ENCODE measurements at regions not wholly inside any gene's neighbourhood (a gene's known extent, or its start where the extent isn't known, plus 50 kb on each side); places are given as distances from the start of the nearest gene placed in this dataset.

DNA sequence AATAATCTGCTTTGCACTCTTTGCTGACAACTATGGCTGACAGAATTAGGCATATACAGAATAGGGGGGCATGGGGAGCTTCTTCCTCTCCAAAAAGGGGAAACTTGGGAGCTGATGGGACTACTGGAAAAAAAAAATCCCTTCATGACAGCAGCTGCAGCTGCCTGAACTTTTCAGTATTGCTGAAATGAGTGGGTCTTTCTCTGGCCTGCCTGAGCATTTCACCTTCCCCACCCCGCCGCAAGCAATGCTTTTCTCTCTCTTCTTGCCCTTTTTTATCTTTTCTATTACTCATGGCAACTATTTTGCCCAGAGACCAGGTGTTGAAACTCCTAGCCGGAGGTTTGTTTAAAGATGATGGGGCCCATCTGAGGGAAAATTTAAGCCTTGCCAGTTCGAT is 244.9 kb downstream of the SEMA3D start:
- Histone ChIP-seq H4K20me1 (ENCODE audit: insufficient read depth, low read length) (no peaks in the 10 kb centered on the region), H3K36me3 (ENCODE audit: insufficient read depth, low read length) (no peaks in the 10 kb centered on the region), H3K27ac (ENCODE audit: low read depth, low read length) (no peak overlapping the region), H3K4me3 (ENCODE audit: insufficient read depth, low read length) (no peak overlapping the region), H3K27me3 (ENCODE audit: insufficient read depth, low read length) (no peaks in the 10 kb centered on the region), H3K79me2 (ENCODE audit: insufficient read depth, low read length) (no peaks in the 10 kb centered on the region), H3K4me1 (ENCODE audit: insufficient read depth, low read length) (no peaks in the 10 kb centered on the region), H2AFZ (ENCODE audit: low read length) (no peak overlapping the region), H3K9me3 (ENCODE audit: low read depth, low read length) (no peaks in the 10 kb centered on the region), H3K4me2 (ENCODE audit: insufficient read depth, low read length) (no peak overlapping the region)
- TF ChIP-seq, protein P1, sequence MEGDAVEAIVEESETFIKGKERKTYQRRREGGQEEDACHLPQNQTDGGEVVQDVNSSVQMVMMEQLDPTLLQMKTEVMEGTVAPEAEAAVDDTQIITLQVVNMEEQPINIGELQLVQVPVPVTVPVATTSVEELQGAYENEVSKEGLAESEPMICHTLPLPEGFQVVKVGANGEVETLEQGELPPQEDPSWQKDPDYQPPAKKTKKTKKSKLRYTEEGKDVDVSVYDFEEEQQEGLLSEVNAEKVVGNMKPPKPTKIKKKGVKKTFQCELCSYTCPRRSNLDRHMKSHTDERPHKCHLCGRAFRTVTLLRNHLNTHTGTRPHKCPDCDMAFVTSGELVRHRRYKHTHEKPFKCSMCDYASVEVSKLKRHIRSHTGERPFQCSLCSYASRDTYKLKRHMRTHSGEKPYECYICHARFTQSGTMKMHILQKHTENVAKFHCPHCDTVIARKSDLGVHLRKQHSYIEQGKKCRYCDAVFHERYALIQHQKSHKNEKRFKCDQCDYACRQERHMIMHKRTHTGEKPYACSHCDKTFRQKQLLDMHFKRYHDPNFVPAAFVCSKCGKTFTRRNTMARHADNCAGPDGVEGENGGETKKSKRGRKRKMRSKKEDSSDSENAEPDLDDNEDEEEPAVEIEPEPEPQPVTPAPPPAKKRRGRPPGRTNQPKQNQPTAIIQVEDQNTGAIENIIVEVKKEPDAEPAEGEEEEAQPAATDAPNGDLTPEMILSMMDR (IDR thresholded peaks at IDR 0.05; ENCODE audit: extremely low read depth, low read depth, low read length), result no peak
- DNase-seq (ENCODE audit: insufficient read length, low spot score, missing footprints), result no peak

DNA sequence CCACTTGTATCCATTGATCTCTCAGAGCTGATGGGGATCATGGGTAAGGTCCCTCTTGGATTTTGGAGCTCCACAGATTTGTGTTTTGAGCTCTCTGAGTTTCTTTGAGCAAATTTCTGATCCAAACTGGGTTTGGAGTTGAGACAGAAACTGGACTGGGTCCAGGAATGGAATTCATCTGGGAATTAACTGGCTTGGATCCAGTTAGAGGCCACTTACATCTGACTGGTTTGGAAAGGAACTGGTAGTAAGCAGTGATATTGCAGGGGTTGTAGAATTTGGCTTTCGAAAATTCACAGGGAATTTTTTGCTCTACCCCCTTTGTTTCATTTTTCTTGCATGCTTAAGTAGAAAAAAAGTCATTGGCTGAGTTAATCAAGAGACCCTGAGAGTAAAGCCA is 245.6 kb downstream of the SEMA3D start:
- H3K4me1 ChIP-seq (ENCODE audit: insufficient read depth, low read length), result no peaks in the 10 kb centered on the region
- H3K4me3 ChIP-seq (ENCODE audit: insufficient read depth, low read length), result no peak overlapping the region
- H3K27ac ChIP-seq (ENCODE audit: low read depth, low read length), result no peak overlapping the region
- H4K20me1 ChIP-seq (ENCODE audit: insufficient read depth, low read length), result no peaks in the 10 kb centered on the region
- no peak overlapping the region for H3K4me2 ChIP-seq (ENCODE audit: insufficient read depth, low read length)
- no peaks in the 10 kb centered on the region for H3K36me3 ChIP-seq (ENCODE audit: insufficient read depth, low read length)
- no peak overlapping the region for H2AFZ ChIP-seq (ENCODE audit: low read length)
- H3K79me2 ChIP-seq (ENCODE audit: insufficient read depth, low read length), result no peaks in the 10 kb centered on the region
- no peak for DNase-seq (ENCODE audit: insufficient read length, low spot score, missing footprints)
- TF ChIP-seq, protein P1 (IDR thresholded peaks at IDR 0.05; ENCODE audit: extremely low read depth, low read depth, low read length), result no peak
- H3K27me3 ChIP-seq (ENCODE audit: insufficient read depth, low read length), result no peaks in the 10 kb centered on the region
- no peaks in the 10 kb centered on the region for H3K9me3 ChIP-seq (ENCODE audit: low read depth, low read length)

DNA sequence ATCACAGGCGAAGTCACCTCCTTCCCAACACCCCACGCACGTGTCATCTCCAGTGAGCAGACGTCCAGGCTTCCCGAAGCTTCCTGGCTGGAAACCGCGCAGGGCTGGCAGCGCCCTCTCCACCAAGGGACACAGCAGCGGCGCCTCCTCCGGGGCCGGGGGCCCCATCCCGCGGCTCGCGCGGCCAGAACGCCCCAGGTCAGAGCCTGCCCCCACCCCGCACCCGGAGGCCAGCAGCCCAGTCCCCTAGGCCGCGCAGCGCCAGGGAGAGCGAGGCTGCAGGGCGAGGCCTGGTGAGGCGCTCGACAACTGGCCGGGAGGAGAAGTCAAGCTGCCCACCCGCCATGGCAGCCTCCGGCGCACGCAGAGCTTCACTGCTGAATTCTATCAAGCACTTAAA is 247.0 kb downstream of the SEMA3D start:
- Histone ChIP-seq H3K79me2 (ENCODE audit: insufficient read depth, low read length) (no peaks in the 10 kb centered on the region), H4K20me1 (ENCODE audit: insufficient read depth, low read length) (no peaks in the 10 kb centered on the region), H3K4me3 (ENCODE audit: insufficient read depth, low read length) (no peak overlapping the region), H3K9me3 (ENCODE audit: low read depth, low read length) (no peaks in the 10 kb centered on the region), H3K36me3 (ENCODE audit: insufficient read depth, low read length) (no peaks in the 10 kb centered on the region), H3K4me1 (ENCODE audit: insufficient read depth, low read length) (no peaks in the 10 kb centered on the region), H3K4me2 (ENCODE audit: insufficient read depth, low read length) (no peak overlapping the region), H2AFZ (ENCODE audit: low read length) (no peak overlapping the region), H3K27ac (ENCODE audit: low read depth, low read length) (no peak overlapping the region), H3K27me3 (ENCODE audit: insufficient read depth, low read length) (no peaks in the 10 kb centered on the region)
- TF ChIP-seq, protein P1 (IDR thresholded peaks at IDR 0.05; ENCODE audit: extremely low read depth, low read depth, low read length), result no peak
- DNase-seq (ENCODE audit: insufficient read length, low spot score, missing footprints), result no peak

DNA sequence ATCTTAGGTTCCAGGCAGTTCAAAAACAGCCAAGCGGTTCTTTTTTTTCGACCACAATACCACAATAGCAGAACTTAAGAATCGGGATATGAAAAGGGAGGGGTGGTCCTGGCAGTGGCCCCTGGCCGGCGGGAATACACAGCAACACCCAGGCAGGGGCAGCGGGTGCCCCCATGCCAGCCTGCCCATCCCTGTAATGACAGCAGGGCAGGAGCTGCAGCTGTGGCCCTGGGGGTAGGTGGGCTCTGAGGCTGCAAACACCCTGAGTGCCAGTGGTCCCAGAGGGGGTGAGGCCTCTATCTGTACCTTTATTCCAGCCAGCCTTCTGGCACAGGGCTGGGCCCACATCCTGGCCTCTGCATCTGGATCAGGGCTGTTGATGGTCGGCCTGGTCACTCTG is 247.4 kb downstream of the SEMA3D start:
- no peak overlapping the region for H3K27ac ChIP-seq (ENCODE audit: low read depth, low read length)
- no peaks in the 10 kb centered on the region for H3K4me1 ChIP-seq (ENCODE audit: insufficient read depth, low read length)
- H4K20me1 ChIP-seq (ENCODE audit: insufficient read depth, low read length), result no peaks in the 10 kb centered on the region
- TF ChIP-seq, protein P1 (IDR thresholded peaks at IDR 0.05; ENCODE audit: extremely low read depth, low read depth, low read length), result no peak
- no peaks in the 10 kb centered on the region for H3K79me2 ChIP-seq (ENCODE audit: insufficient read depth, low read length)
- H3K4me2 ChIP-seq (ENCODE audit: insufficient read depth, low read length), result no peak overlapping the region
- H3K27me3 ChIP-seq (ENCODE audit: insufficient read depth, low read length), result no peaks in the 10 kb centered on the region
- DNase-seq (ENCODE audit: insufficient read length, low spot score, missing footprints), result no peak
- no peak overlapping the region for H3K4me3 ChIP-seq (ENCODE audit: insufficient read depth, low read length)
- H2AFZ ChIP-seq (ENCODE audit: low read length), result no peak overlapping the region
- no peaks in the 10 kb centered on the region for H3K9me3 ChIP-seq (ENCODE audit: low read depth, low read length)
- no peaks in the 10 kb centered on the region for H3K36me3 ChIP-seq (ENCODE audit: insufficient read depth, low read length)
